K562 (cell line): ENCODE measurements at regions not wholly inside any gene's neighbourhood (a gene's known extent, or its start where the extent isn't known, plus 50 kb on each side); places are given as distances from the start of the nearest gene placed in this dataset.

ENCODE experiments used
- ATAC-seq: fragments of 200-7000 bp; cut with Tn5 transposase; 3 replicates; pipeline ENCODE4 v1.9.1; 2020; ENCODE audit warnings: moderate library complexity
- BruUV-seq: library from RNA; stranded (reverse); fragments of 400-500 nt; replicated peaks from 2 replicates; lab custom pipeline; 2021; lab: Mats Ljungman, UMichigan
- CTCF ChIA-PET: fragments of 300-600 bp; formaldehyde crosslinking; extraction: SDS; loops from one replicate; lab custom pipeline; 2021; ENCODE audit warnings: low intra/inter-chr PET ratio; lab: Yijun Ruan, JAX
- POLR2A ChIA-PET: fragments of 300-600, 350-650 bp; sonication (Branson Sonifier 250); formaldehyde crosslinking; extraction: SDS; loops from one replicate; lab custom pipeline; 2021; ENCODE audit warnings: antibody characterized with exemption, inconsistent platforms; lab: Yijun Ruan, JAX
- DNase-seq, 4 experiments: peaks; one replicate each; pipeline versions ENCODE4 v3.0.0 to v3.0.0-alpha.2; 2011 to 2018; ENCODE audit warnings: low spot score in 3 of 4, mixed read lengths in 3 of 4; ENCODE audit errors: extremely low read depth in 1 of 4
- FAIRE-seq: peaks from 2 replicates; lab custom pipeline; 2011; peaks lifted over from hg19 to GRCh38; lab: Jason Lieb, UNC
- H2AFZ ChIP-seq: 2 replicates; pipeline ENCODE4 v1.6.0; 2011; ENCODE audit warnings: low read depth, low read length, control low read depth, inconsistent platforms
- H3K27ac ChIP-seq: fragments of 200-600 bp; 3 replicates; pipeline ENCODE4 v1.8.0; 2011; ENCODE audit warnings: low read depth, mild to moderate bottlenecking, control low read depth, inconsistent platforms, low read length, moderate library complexity, mixed read lengths; ENCODE audit errors: extremely low read depth
- H3K27me3 ChIP-seq, 2 experiments: fragments of 300-600 bp in 1 of 2; 2 replicates in 1 of 2; 3 replicates in 1 of 2; pipeline versions ENCODE4 v1.6.0 to v1.8.0; 2011; ENCODE audit warnings: inconsistent platforms in 2 of 2, low read length in 2 of 2, mild to moderate bottlenecking in 1 of 2, mixed read lengths in 1 of 2, moderate library complexity in 1 of 2; ENCODE audit not compliant: control insufficient read depth in 2 of 2, insufficient read depth in 2 of 2
- H3K36me3 ChIP-seq: fragments of 300-600 bp; 3 replicates; pipeline ENCODE4 v1.8.0; 2011; ENCODE audit warnings: mild to moderate bottlenecking, low read length, inconsistent platforms; ENCODE audit not compliant: control insufficient read depth, insufficient read depth
- H3K4me1 ChIP-seq, 2 experiments: fragments of 200-600 bp in 1 of 2; replicated peaks in 1 of 2; 2 replicates in 1 of 2; 3 replicates in 1 of 2; pipeline versions ENCODE4 v1.5.1 to v1.8.0; 2011; ENCODE audit warnings: inconsistent platforms in 2 of 2, low read length in 2 of 2, mild to moderate bottlenecking in 1 of 2, mixed read lengths in 1 of 2, moderate library complexity in 1 of 2; ENCODE audit not compliant: control insufficient read depth in 2 of 2, insufficient read depth in 2 of 2
- H3K4me2 ChIP-seq: 2 replicates; pipeline ENCODE4 v1.6.1; 2011; ENCODE audit warnings: low read length, control low read depth, inconsistent platforms, mixed read lengths; ENCODE audit not compliant: insufficient read depth
- H3K4me3 ChIP-seq: fragments of 200-600 bp; sonication (generic), shearing (Covaris generic); 2 replicates; pipeline ENCODE4 v1.5.1; 2016; ENCODE audit warnings: control low read depth, inconsistent platforms
- H3K79me2 ChIP-seq: fragments of 200-600 bp; 3 replicates; pipeline ENCODE4 v1.8.0; 2011; ENCODE audit warnings: low read length, inconsistent platforms; ENCODE audit not compliant: control insufficient read depth, insufficient read depth
- H3K9ac ChIP-seq, 2 experiments: 2 replicates each; pipeline versions ENCODE4 v1.6.0 to v1.6.1; 2011; ENCODE audit warnings: low read depth in 2 of 2, low read length in 2 of 2, control low read depth in 1 of 2, inconsistent platforms in 1 of 2, mild to moderate bottlenecking in 1 of 2, mixed read lengths in 1 of 2; ENCODE audit not compliant: insufficient read depth in 1 of 2
- H3K9me1 ChIP-seq: one replicate; pipeline ENCODE4 v1.6.0; 2011; ENCODE audit warnings: inconsistent platforms, mild to moderate bottlenecking, low read length, moderate library complexity; ENCODE audit not compliant: control insufficient read depth, insufficient read depth
- H3K9me3 ChIP-seq: replicated peaks from 2 replicates; pipeline ENCODE4 v1.5.1; 2011; ENCODE audit warnings: low read depth, low read length, inconsistent platforms; ENCODE audit not compliant: control insufficient read depth, insufficient read depth
- H4K20me1 ChIP-seq: replicated peaks from 2 replicates; pipeline ENCODE4 v1.6.1; 2011; ENCODE audit warnings: low read length, inconsistent platforms, mixed read lengths; ENCODE audit not compliant: control insufficient read depth, insufficient read depth
- GABPA ChIP-seq: fragments of 200-800 bp; sonication (Bioruptor generic); conservative IDR thresholded peaks from 2 replicates; pipeline ENCODE4 v1.6.1; 2016; ENCODE audit warnings: low read depth, missing genetic modification characterization, missing compliant biosample characterization
- MITF ChIP-seq: IDR thresholded peaks from 2 replicates; pipeline ENCODE4 v1.6.1; 2014; ENCODE audit warnings: antibody characterized with exemption
- NKRF ChIP-seq: fragments of 450-650 bp; IDR thresholded peaks from 2 replicates; pipeline ENCODE4 v1.6.1; 2016; ENCODE audit warnings: borderline replicate concordance
- TAF15 ChIP-seq: fragments of 200-400 bp; formaldehyde crosslinking; IDR thresholded peaks from 2 replicates; pipeline ENCODE4 v1.6.1; 2017; ENCODE audit warnings: mild to moderate bottlenecking, low read depth, low read length, moderate library complexity
- THRAP3 ChIP-seq: fragments of 450-650 bp; IDR thresholded peaks from 2 replicates; pipeline ENCODE4 v1.6.1; 2016; ENCODE audit warnings: mild to moderate bottlenecking, inconsistent platforms, borderline replicate concordance
- ZBTB8A ChIP-seq: fragments of 450-650 bp; IDR thresholded peaks from 2 replicates; pipeline ENCODE4 v1.6.1; 2018; ENCODE audit warnings: mild to moderate bottlenecking, moderate library complexity; ENCODE audit not compliant: partially characterized antibody
- ZC3H8 ChIP-seq: fragments of 450-650 bp; IDR thresholded peaks from 2 replicates; pipeline ENCODE4 v1.6.1; 2017
- ZNF134 ChIP-seq: fragments of 250-450 bp; sonication (Bioruptor Pico); conservative IDR thresholded peaks from 2 replicates; pipeline ENCODE4 v1.4.0; 2020
- ZNF165 ChIP-seq: fragments of 250-450 bp; sonication (Bioruptor Pico); IDR thresholded peaks from 2 replicates; pipeline ENCODE4 v1.4.0; 2020; ENCODE audit warnings: borderline replicate concordance
- ZNF41 ChIP-seq: fragments of 250-450 bp; sonication (Bioruptor Pico); conservative IDR thresholded peaks from 2 replicates; pipeline ENCODE4 v1.4.0; 2020; ENCODE audit warnings: mild to moderate bottlenecking
- ZNF655 ChIP-seq: fragments of 250-450 bp; sonication (Bioruptor Pico); IDR thresholded peaks from 2 replicates; pipeline ENCODE4 v1.5.0; 2021
- WGBS: fragments of 100-300 bp; shearing (Covaris generic); methylation state at CpG from one replicate; pipeline ENCODE4 v1.1.6; 2016; ENCODE audit warnings: low coverage, mixed read lengths; ENCODE audit not compliant: insufficient coverage; ENCODE audit errors: missing lambda C conversion rate; 5-methylcytosine and 5-hydroxymethylcytosine counted together
- in situ Hi-C: fragments of 300-500 bp; cut with MboI; formaldehyde crosslinking; loops from 4 replicates; pipeline ENCODE4 v1.15.0; 2018; ENCODE audit warnings: inconsistent platforms, mixed read lengths
- intact Hi-C: fragments of 100-400 bp; cut with micrococcal nuclease; formaldehyde crosslinking; loops from 2 replicates; pipeline ENCODE4 v1.14.2; 2022
- TF ChIP-seq, protein P1 (sequence below): fragments of 450-650 bp; conservative IDR thresholded peaks from 2 replicates; pipeline ENCODE4 v1.6.1; 2016; ENCODE audit warnings: missing genetic modification characterization, low read depth, mild to moderate bottlenecking, control low read depth, missing compliant biosample characterization

- no peak for TF ChIP-seq ZNF41 (CRISPR knock-in tag)
These were observed 150.3 kb downstream of the AMY1C start (continued) for GRCh38 chr1:103900005-103900404.

- no peaks in the 10 kb centered on the region for H4K20me1 ChIP-seq
- no peak overlapping the region for H3K9ac ChIP-seq
- TF ChIP-seq ZNF655 (CRISPR knock-in tag) = no peak
- TF ChIP-seq ZC3H8 = no peak
- TF ChIP-seq, protein P1, sequence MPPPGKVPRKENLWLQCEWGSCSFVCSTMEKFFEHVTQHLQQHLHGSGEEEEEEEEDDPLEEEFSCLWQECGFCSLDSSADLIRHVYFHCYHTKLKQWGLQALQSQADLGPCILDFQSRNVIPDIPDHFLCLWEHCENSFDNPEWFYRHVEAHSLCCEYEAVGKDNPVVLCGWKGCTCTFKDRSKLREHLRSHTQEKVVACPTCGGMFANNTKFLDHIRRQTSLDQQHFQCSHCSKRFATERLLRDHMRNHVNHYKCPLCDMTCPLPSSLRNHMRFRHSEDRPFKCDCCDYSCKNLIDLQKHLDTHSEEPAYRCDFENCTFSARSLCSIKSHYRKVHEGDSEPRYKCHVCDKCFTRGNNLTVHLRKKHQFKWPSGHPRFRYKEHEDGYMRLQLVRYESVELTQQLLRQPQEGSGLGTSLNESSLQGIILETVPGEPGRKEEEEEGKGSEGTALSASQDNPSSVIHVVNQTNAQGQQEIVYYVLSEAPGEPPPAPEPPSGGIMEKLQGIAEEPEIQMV (tag) = no peak
- TF ChIP-seq ZNF165 (CRISPR knock-in tag) = no peak
- no peak for TF ChIP-seq ZNF134
- no peak for TF ChIP-seq MITF
- no peak for TF ChIP-seq ZBTB8A
- no peak for TF ChIP-seq NKRF
- TF ChIP-seq THRAP3 = no peak
- no peak for TF ChIP-seq GABPA (tag)
- no peak for TF ChIP-seq TAF15
- FAIRE-seq (no peak), ATAC-seq (no peak), DNase-seq (no peak)
- H3K27me3 ChIP-seq = no peaks in the 10 kb centered on the region
- no TSS peak for BruUV-seq
- no peak overlapping the region for H3K4me3 ChIP-seq
- no peak overlapping the region for H3K4me2 ChIP-seq
- no peaks in the 10 kb centered on the region for H3K9me3 ChIP-seq
- H3K27ac ChIP-seq = no peak overlapping the region
- H3K36me3 ChIP-seq = no peaks in the 10 kb centered on the region
- ChIA-PET CTCF (no interaction called here), POLR2A (no interaction called here)
- no peak overlapping the region for H2AFZ ChIP-seq
- H3K4me1 ChIP-seq = no peaks in the 10 kb centered on the region
- H3K9me1 ChIP-seq = no peaks in the 10 kb centered on the region
- H3K79me2 ChIP-seq = no peaks in the 10 kb centered on the region
- WGBS = 0% methylated on average over 4 of the region's 4 CpGs
- intact Hi-C loops = no loop called here
- in situ Hi-C loops = no loop called here
These were observed 151.4 kb downstream of the AMY1C start for GRCh38 chr1:103901072-103901471.
